Gastrocnemius medialis (tissue), 4 donors: ENCODE measurements at regions not wholly inside any gene's neighbourhood (a gene's known extent, or its start where the extent isn't known, plus 50 kb on each side); places are given as distances from the start of the nearest gene placed in this dataset.

Source experiments
- ATAC-seq, 2 donors: fragments of 150-250 bp; one replicate each; pipeline ENCODE4 v1.9.1; 2016
- DNase-seq, 2 donors: peaks; one replicate each; pipeline ENCODE4 v3.0.0-alpha.2; 2019
- H3K27ac ChIP-seq, 4 donors: fragments of 200-600 bp; sonication (generic); 1 replicate in 1 of 4; 2 replicates in 3 of 4; pipeline ENCODE4 v1.5.1; 2016 to 2018; ENCODE audit warnings: mild to moderate bottlenecking in 2 of 4, moderate library complexity in 1 of 4
- H3K27me3 ChIP-seq, 3 donors: fragments of 200-600 bp; sonication (generic) in 2 of 3; 1 replicate in 1 of 3; 2 replicates in 2 of 3; pipeline versions ENCODE4 v1.5.1 to v1.6.0; 2016 to 2019; ENCODE audit warnings: mild to moderate bottlenecking in 1 of 3, moderate library complexity in 1 of 3
- H3K36me3 ChIP-seq, 2 donors: fragments of 200-600 bp; sonication (generic) in 1 of 2; one replicate each; pipeline ENCODE4 v1.5.1; 2017 to 2018
- H3K4me1 ChIP-seq, 2 donors: fragments of 200-600 bp; sonication (generic) in 1 of 2; one replicate each; pipeline ENCODE4 v1.5.1; 2016 to 2017; ENCODE audit warnings: mild to moderate bottlenecking in 2 of 2
- H3K4me3 ChIP-seq, 4 donors: fragments of 200-600 bp; sonication (generic) in 3 of 4; 1 replicate in 1 of 4; 2 replicates in 3 of 4; pipeline ENCODE4 v1.5.1; 2016 to 2019; ENCODE audit warnings: mild to moderate bottlenecking in 2 of 4
- H3K9me3 ChIP-seq, 3 donors: fragments of 200-600 bp; sonication (generic) in 2 of 3; 1 replicate in 1 of 3; 2 replicates in 2 of 3; pipeline ENCODE4 v1.5.1; 2016 to 2019
- POLR2A ChIP-seq, 2 donors: fragments of 450-650 bp; IDR thresholded peaks; one replicate each; pipeline ENCODE4 v1.6.1; 2017; ENCODE audit warnings: antibody characterized with exemption in 2 of 2, mild to moderate bottlenecking in 2 of 2, moderate library complexity in 2 of 2
- in situ Hi-C, 4 donors: fragments of 200-750 bp; cut with MboI; loops; one replicate each; pipeline versions ENCODE4 v1.15.0 to v1.8.0; 2017; ENCODE audit warnings: low sequenced_read_pairs in 4 of 4
- intact Hi-C: fragments of 100-400 bp; cut with DNase I; formaldehyde crosslinking; loops from one replicate; pipeline ENCODE4 v1.15.1; 2023; ENCODE audit warnings: low total_unique reads
- TF ChIP-seq, protein P1 (sequence below), 5 experiments: fragments of 450-650 bp in 3 of 5; fragments of 200-600 bp in 2 of 5; sonication (generic) in 2 of 5; IDR thresholded peaks in 4 of 5; conservative IDR thresholded peaks in 1 of 5; 1 replicate in 4 of 5; 2 replicates in 1 of 5; pipeline ENCODE4 v1.5.1; 2016 to 2019; ENCODE audit warnings: antibody characterized with exemption in 5 of 5, mild to moderate bottlenecking in 3 of 5, moderate library complexity in 3 of 5

DNA sequence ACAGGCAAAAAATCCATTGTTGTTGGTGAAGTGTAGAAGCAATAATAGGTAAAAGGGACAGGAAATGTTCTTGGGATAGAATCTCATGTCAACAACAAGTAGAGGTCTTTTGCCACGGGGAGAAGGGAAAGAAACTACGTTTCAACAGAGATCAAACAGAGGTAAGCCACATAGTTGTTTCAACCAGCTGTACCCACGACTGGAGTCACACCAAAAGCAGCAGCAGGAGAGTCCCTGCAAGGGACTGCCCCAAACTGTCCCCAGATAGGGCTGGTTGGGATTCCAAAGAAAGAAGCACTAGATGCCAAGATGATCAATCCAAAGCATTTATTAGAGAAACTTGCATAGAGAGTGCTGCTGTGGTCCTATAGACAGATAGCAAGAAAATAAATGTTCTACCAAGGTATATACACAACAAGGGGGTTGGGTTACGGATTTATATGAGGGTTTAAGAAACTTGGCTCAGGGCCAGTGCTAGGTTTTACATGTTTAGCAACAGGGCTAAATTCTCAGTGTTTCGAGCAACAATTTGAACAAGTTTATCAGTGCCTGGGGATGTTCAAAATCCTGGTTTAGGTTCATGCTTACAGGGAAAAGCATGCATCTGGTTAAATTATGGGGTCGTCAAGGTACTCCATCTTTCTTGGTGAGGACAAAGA is 466.5 kb downstream of the MMUT start:
- ATAC-seq (no peak), DNase-seq (no peak)
- Histone ChIP-seq H3K4me1 (no peaks in the 10 kb centered on the region), H3K27me3 (no peaks in the 10 kb centered on the region), H3K36me3 (no peaks in the 10 kb centered on the region), H3K4me3 (no peak overlapping the region), H3K27ac (no peak overlapping the region), H3K9me3 (no peaks in the 10 kb centered on the region)
- no peak for TF ChIP-seq POLR2A (IDR thresholded peaks at IDR 0.05)
- TF ChIP-seq, protein P1, sequence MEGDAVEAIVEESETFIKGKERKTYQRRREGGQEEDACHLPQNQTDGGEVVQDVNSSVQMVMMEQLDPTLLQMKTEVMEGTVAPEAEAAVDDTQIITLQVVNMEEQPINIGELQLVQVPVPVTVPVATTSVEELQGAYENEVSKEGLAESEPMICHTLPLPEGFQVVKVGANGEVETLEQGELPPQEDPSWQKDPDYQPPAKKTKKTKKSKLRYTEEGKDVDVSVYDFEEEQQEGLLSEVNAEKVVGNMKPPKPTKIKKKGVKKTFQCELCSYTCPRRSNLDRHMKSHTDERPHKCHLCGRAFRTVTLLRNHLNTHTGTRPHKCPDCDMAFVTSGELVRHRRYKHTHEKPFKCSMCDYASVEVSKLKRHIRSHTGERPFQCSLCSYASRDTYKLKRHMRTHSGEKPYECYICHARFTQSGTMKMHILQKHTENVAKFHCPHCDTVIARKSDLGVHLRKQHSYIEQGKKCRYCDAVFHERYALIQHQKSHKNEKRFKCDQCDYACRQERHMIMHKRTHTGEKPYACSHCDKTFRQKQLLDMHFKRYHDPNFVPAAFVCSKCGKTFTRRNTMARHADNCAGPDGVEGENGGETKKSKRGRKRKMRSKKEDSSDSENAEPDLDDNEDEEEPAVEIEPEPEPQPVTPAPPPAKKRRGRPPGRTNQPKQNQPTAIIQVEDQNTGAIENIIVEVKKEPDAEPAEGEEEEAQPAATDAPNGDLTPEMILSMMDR (IDR thresholded peaks at IDR 0.05 in 4 of 5, conservative IDR thresholded peaks at IDR 0.05 in 1 of 5): no peak
- in situ Hi-C loops (no loop called here), intact Hi-C loops (no loop called here)

DNA sequence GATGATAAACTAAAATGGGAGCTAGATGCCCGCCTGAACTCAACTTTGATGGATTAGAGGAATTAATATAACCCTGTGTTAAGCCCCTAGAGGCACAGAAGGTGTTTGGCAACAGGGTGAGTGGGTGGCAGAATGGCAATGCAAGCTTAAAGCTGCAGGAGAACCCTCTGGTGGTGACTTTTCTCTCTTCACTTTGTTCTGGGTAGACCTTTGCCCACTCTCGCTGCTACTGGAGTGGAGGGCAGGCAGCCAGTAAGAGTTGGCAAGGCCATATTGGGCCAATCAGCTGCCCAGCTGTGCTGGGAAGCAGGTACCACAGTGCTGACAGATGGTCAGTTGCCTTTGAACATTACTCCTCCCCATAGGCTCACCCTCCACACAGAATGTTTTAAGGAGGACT is 468.2 kb downstream of the MMUT start:
- no peak overlapping the region for H3K27ac ChIP-seq
- ATAC-seq (no peak), DNase-seq (no peak)
- no peaks in the 10 kb centered on the region for H3K4me1 ChIP-seq
- H3K9me3 ChIP-seq: no peaks in the 10 kb centered on the region
- in situ Hi-C loops (no loop called here), intact Hi-C loops (no loop called here)
- H3K4me3 ChIP-seq: no peak overlapping the region
- no peaks in the 10 kb centered on the region for H3K36me3 ChIP-seq
- TF ChIP-seq POLR2A (IDR thresholded peaks at IDR 0.05): no peak
- TF ChIP-seq, protein P1 (IDR thresholded peaks at IDR 0.05 in 4 of 5, conservative IDR thresholded peaks at IDR 0.05 in 1 of 5): no peak
- H3K27me3 ChIP-seq: no peaks in the 10 kb centered on the region

DNA sequence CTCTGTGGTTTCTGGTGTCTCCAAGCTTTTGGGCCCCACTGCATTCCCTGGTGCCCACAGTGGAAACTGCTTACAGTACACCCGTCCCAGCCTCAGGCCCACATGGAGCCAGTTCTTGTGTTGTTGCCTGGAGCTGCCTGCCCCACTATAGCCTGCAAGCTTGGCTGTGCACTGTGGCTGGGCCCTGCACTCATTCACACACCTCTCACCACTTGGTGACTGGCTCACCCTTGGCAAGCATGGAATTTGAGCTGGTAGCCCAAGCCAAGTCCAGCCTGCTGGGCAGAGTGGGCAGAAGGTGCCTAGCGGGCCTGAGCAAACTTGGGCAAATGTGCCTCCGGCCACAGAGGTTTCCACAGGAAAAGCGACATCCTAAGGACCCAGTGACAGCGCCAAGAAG is 472.3 kb downstream of the MMUT start:
- H3K36me3 ChIP-seq: no peaks in the 10 kb centered on the region

DNA sequence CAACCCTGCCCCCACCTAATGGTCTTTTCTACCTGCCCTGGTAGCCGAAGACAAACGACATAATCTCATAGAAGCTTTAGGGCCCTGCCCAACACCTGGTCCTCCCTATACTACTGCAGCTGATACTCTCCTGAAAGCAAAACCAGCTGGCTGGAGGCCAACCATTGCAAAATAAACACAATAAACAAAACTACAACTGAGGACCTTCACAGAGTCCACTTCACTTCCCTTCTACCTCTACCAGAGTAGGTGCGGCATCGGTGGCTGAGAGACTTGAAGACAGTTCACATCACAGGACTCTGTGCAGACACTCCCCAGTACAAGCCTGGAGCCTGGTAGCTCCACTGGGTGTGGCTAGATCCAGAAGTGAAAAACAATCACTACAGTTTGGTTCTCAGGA is 476.2 kb downstream of the MMUT start:
- intact Hi-C loops: no loop called here
- in situ Hi-C loops: no loop called here
- no peaks in the 10 kb centered on the region for H3K9me3 ChIP-seq

More for the DNA sequence above, 472.3 kb downstream of the MMUT start:
- in situ Hi-C loops (no loop called here), intact Hi-C loops (no loop called here)
- Histone ChIP-seq H3K27ac (no peak overlapping the region), H3K4me1 (no peaks in the 10 kb centered on the region), H3K9me3 (no peaks in the 10 kb centered on the region), H3K27me3 (no peaks in the 10 kb centered on the region), H3K4me3 (no peak overlapping the region)
- ATAC-seq (no peak), DNase-seq (no peak)
- TF ChIP-seq, protein P1 (IDR thresholded peaks at IDR 0.05 in 4 of 5, conservative IDR thresholded peaks at IDR 0.05 in 1 of 5): no peak
- no peak for TF ChIP-seq POLR2A (IDR thresholded peaks at IDR 0.05)

More for the DNA sequence above, 476.2 kb downstream of the MMUT start:
- H3K4me3 ChIP-seq: no peak overlapping the region
- no peak for ATAC-seq
- H3K36me3 ChIP-seq: no peaks in the 10 kb centered on the region
- no peak overlapping the region for H3K27ac ChIP-seq
- H3K4me1 ChIP-seq: no peaks in the 10 kb centered on the region
- TF ChIP-seq POLR2A (IDR thresholded peaks at IDR 0.05): no peak
- TF ChIP-seq, protein P1 (IDR thresholded peaks at IDR 0.05 in 4 of 5, conservative IDR thresholded peaks at IDR 0.05 in 1 of 5): no peak
- no peak for DNase-seq
- no peaks in the 10 kb centered on the region for H3K27me3 ChIP-seq
